ENCODE measurements at regions not wholly inside any gene's neighbourhood (a gene's known extent, or its start where the extent isn't known, plus 50 kb on each side); places are given as distances from the start of the nearest gene placed in this dataset.

DNA sequence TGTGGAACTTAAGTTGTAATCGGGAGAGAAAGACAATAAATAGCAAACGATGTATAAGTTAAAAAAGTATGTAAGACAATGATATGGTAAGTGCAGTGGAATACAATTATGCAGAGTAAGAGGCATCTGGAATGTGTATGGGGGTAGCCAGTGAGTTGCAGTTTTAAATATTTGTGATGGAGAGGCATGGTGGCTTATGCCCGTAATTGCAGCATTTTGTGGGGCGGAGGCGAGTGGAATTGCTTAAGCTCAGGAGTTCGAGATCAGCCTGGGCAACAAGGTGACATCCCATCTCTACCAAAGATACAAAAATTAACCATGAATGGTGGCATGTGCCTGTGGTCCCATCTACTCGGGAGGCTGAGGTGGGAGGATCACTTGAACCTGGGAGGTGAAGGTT is 52.5 kb upstream of the WDFY3 start:
- 95 to 97% methylated on average over 7 of the region's 7 CpGs for WGBS, 2 donors

DNA sequence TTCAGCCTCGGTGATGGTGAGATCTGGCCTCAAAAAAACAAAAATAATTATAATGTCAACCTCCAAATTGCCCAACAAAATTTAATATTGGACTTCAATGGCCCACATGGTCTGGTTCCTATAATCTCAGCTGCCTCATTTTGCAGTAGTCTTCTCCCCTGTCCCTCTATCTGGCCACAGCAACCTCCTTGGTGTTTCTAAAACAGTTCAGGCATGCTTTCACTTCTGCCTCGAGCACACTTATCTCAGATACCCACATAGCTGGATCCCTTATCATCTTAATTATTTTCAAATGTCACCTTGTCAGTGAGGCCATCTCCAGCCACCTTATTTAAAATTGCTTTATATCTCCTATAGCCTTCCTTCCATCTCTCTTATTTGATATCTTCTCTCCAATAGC is 52.9 kb upstream of the WDFY3 start:
- TF ChIP-seq, protein P1, sequence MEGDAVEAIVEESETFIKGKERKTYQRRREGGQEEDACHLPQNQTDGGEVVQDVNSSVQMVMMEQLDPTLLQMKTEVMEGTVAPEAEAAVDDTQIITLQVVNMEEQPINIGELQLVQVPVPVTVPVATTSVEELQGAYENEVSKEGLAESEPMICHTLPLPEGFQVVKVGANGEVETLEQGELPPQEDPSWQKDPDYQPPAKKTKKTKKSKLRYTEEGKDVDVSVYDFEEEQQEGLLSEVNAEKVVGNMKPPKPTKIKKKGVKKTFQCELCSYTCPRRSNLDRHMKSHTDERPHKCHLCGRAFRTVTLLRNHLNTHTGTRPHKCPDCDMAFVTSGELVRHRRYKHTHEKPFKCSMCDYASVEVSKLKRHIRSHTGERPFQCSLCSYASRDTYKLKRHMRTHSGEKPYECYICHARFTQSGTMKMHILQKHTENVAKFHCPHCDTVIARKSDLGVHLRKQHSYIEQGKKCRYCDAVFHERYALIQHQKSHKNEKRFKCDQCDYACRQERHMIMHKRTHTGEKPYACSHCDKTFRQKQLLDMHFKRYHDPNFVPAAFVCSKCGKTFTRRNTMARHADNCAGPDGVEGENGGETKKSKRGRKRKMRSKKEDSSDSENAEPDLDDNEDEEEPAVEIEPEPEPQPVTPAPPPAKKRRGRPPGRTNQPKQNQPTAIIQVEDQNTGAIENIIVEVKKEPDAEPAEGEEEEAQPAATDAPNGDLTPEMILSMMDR (IDR thresholded peaks at IDR 0.05), result no peak
- no peak for TF ChIP-seq POLR2A (IDR thresholded peaks at IDR 0.05)
- H3K9me3 ChIP-seq, result no peaks in the 10 kb centered on the region
- H3K4me3 ChIP-seq, result no peak overlapping the region
- H3K27me3 ChIP-seq, result no peaks in the 10 kb centered on the region
- WGBS, 2 donors, result 69 to 74% methylated on average over 2 of the region's 2 CpGs
- DNase-seq, result no peak
- no peak overlapping the region for H3K27ac ChIP-seq
- H3K36me3 ChIP-seq (ENCODE audit: low read depth, missing control alignments), result no peaks in the 10 kb centered on the region
- H3K4me1 ChIP-seq, result no peaks in the 10 kb centered on the region
- intact Hi-C loops (cut with DNase I; ENCODE audit: low total_unique reads), result no loop called here

More for the DNA sequence above, 52.5 kb upstream of the WDFY3 start:
- intact Hi-C loops (cut with DNase I; ENCODE audit: low total_unique reads), result no loop called here
- Histone ChIP-seq H3K36me3 (ENCODE audit: low read depth, missing control alignments) (no peaks in the 10 kb centered on the region), H3K27ac (no peak overlapping the region), H3K4me1 (no peaks in the 10 kb centered on the region), H3K27me3 (no peaks in the 10 kb centered on the region), H3K9me3 (no peaks in the 10 kb centered on the region), H3K4me3 (no peak overlapping the region)
- TF ChIP-seq POLR2A (IDR thresholded peaks at IDR 0.05), result no peak
- TF ChIP-seq, protein P1 (IDR thresholded peaks at IDR 0.05), result no peak
- no peak for DNase-seq

DNA sequence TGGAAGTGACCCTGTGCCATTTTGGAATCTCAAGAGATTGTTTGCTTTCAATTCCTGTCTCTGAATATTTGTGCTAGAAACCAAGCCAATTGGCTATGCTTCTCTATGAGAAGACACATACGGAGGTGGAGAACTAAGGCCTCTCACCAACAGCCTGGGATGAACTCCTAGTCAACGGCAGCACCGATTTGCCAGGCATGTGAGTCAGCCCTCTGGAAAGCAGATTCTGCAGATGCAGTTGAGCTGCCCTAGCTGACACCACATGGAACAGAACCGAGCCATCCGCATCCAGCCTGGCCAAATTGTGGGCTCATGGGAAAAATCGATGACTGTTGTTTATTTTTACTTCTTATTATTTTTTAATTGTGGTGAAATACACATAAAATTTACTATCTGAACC is 58.2 kb upstream of the WDFY3 start:
- Histone ChIP-seq H3K9me3 (no peaks in the 10 kb centered on the region), H3K27me3 (no peaks in the 10 kb centered on the region), H3K4me1 (no peaks in the 10 kb centered on the region), H3K27ac (no peak overlapping the region), H3K36me3 (ENCODE audit: low read depth, missing control alignments) (no peaks in the 10 kb centered on the region), H3K4me3 (no peak overlapping the region)
- TF ChIP-seq POLR2A (IDR thresholded peaks at IDR 0.05), result no peak
- TF ChIP-seq, protein P1 (IDR thresholded peaks at IDR 0.05), result no peak
- intact Hi-C loops (cut with DNase I; ENCODE audit: low total_unique reads), result no loop called here
- 90 to 98% methylated on average over 6 of the region's 6 CpGs for WGBS, 2 donors
- no peak for DNase-seq

DNA sequence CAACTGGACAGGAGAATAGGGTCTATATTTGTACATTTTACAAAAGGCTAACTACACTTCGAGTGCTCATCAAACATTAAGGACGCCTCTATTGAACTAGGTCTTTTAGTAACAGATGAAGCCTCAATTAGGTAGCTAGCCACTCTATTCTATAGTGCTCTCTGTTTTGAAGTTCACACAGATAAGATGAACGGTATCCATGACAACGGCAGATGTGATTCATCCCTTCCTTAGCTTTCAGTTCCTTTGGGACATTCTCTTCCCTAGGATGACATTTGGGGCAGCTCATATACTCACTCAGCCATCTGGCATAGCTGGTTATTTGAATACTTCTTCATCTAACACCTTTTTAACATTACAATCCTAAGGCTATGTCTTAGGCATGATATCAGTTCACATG is 62.4 kb upstream of the WDFY3 start:
- H3K36me3 ChIP-seq (ENCODE audit: low read depth, missing control alignments), result no peaks in the 10 kb centered on the region
- intact Hi-C loops (cut with DNase I; ENCODE audit: low total_unique reads), result no loop called here
- H3K4me3 ChIP-seq, result no peak overlapping the region
- H3K27ac ChIP-seq, result no peak overlapping the region
- 66 to 78% methylated on average over 4 of the region's 4 CpGs for WGBS, 2 donors
- no peak for DNase-seq
- no peaks in the 10 kb centered on the region for H3K4me1 ChIP-seq
- no peaks in the 10 kb centered on the region for H3K9me3 ChIP-seq
- TF ChIP-seq POLR2A (IDR thresholded peaks at IDR 0.05), result no peak
- TF ChIP-seq, protein P1 (IDR thresholded peaks at IDR 0.05), result no peak
- H3K27me3 ChIP-seq, result no peaks in the 10 kb centered on the region

DNA sequence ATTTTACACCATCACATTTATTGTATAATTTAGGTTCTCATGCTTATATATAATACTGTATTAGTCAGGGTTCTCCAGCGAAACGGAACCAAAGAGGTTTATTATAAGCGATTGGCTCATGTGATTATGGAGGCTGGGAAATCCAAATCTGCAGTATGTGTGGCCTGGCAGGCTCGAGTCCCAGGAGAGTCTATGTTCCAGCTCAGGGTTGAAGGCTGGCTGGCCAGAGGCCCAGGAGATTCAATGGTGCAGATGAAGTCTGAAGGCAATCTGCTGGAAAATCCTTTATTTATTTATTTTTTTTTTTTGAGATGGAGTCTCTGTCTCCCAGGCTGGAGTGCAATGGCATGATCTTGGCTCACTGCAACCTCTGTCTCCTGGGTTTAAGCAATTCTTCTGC is 63.0 kb upstream of the WDFY3 start:
- no peak for TF ChIP-seq POLR2A (IDR thresholded peaks at IDR 0.05)
- TF ChIP-seq, protein P1 (IDR thresholded peaks at IDR 0.05), result no peak
- Histone ChIP-seq H3K4me1 (no peaks in the 10 kb centered on the region), H3K27ac (no peak overlapping the region), H3K9me3 (no peaks in the 10 kb centered on the region), H3K36me3 (ENCODE audit: low read depth, missing control alignments) (no peaks in the 10 kb centered on the region), H3K27me3 (no peaks in the 10 kb centered on the region), H3K4me3 (no peak overlapping the region)
- WGBS, 2 donors, result 88 to 95% methylated on average over 4 of the region's 4 CpGs
- DNase-seq, result no peak
- intact Hi-C loops (cut with DNase I; ENCODE audit: low total_unique reads), result no loop called here
